HG03565 (cell line): ENCODE measurements at regions not wholly inside any gene's neighbourhood (a gene's known extent, or its start where the extent isn't known, plus 50 kb on each side); places are given as distances from the start of the nearest gene placed in this dataset.
"Not testable (repeated sequence)": the region's sequence is repeated elsewhere in the genome, so short reads cannot be mapped to it uniquely, and the experiment has no call there.

Experiments
- ATAC-seq: cut with Tn5 transposase; IDR thresholded peaks from one replicate; pipeline ENCODE4 v1.9.1; 2021; ENCODE audit warnings: mild to moderate bottlenecking, moderate library complexity; ENCODE audit not compliant: unreplicated experiment

DNA sequence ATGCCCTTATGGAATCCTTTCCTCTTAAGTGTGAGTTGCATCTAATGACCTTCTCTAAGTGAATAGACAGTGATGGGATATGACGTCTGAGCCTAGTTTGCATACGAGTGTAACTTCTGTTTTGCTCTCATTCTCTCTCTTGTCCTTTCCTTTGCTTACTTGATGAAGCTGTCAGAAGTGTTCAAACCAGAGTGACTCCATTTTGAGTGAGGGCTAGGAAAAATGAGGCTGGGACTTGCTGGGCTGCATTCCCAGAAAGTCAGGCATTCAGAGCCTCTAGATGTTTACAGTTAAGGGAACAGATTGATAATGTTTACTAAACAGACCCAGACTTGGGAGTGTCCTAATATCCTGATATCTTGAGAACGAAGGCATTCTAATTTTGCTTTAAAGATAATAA is 311.2 kb upstream of the SOX4 start:
- ATAC-seq = not testable (repeated sequence)

DNA sequence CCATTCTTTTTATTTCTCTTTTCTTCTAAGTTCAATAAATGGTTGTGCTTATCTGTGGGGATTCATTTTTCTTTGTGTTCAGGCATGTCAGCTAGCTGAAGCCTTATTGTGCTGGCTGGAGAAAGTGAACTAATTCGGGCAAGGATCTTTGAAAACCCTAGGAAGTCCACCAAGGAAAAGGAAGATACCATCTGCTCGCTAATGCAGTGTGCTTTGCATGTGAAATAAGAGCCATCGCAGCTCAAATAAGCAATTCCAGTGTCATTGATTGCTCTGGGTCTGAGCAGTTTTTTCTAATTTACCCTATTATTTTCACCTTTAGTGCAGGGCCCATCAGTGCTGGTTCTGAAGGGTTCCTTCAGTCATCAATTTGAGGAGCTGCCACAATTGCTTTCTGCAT is 309.4 kb upstream of the SOX4 start:
- ATAC-seq = no peak

DNA sequence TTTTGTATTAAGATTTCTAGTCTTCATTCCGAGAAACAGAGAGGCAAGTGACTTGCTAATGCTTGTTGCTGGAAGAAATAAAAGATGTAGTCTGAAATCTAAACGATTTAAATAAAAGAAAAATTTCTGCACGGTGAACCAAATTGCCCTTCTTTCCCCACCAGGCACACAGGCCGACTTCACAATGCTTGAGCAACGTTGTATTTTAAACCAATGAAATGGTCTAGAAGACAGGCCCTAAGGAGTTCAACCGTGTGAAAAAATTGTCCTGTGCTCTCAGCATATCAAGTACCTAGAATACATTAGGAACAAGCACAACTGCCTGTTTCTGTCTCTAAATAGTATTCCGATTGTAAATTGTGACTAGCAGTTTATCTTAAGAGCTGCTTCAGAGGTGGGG is 308.8 kb upstream of the SOX4 start:
- ATAC-seq = no peak

DNA sequence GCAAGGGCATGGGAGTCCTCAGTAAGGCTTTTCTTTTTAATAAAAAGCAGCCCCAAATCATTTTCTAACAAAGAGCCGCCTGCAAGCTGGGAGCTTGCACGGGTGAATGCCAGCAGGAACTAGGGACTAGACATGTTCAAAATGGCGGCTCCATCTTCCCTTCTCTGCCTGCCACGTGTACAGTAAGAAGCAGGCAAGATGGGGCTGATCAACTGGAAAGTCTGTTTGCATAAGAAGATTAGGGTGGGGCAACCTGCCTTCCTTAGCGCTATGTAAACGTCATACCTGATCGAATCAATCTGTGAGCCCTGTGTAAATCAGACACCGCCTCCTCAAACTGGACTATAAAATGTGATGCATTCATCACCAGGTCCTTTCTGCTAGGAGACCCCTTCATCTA is 299.4 kb upstream of the SOX4 start:
- no peak for ATAC-seq

DNA sequence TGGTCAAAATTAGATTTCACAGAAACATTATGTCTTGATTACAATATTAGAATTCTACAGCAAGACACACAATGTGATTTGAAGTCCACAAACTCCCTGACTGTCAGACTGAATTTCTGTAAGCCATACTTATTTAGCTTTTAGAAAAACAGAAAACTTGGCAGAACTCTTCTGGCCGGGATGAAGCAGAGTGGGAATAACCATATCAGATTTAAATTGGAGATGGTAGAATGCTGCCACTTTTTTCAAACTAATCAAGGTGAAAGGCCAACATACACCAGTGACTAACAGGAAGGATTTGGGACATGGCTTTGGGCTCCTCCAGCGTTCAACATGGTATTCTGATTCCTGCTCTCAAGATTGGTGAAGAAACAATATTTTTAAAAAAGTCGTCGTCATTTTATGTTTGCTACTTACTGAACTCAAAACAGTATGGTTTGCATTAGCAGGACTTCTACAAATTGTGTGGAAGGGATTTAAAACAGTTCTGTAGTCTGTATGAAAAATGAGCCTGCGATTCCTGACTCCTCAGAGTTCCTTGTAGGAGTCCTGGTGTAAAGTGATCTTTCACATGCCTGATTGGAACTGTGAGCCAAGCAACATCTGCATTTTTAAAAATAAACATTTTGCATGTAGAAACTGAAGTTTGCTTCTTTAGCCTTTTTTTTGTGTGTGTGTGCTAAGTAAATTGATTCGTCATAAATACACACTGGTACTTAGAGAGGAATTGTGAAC is 297.9 kb upstream of the SOX4 start:
- no peak for ATAC-seq

DNA sequence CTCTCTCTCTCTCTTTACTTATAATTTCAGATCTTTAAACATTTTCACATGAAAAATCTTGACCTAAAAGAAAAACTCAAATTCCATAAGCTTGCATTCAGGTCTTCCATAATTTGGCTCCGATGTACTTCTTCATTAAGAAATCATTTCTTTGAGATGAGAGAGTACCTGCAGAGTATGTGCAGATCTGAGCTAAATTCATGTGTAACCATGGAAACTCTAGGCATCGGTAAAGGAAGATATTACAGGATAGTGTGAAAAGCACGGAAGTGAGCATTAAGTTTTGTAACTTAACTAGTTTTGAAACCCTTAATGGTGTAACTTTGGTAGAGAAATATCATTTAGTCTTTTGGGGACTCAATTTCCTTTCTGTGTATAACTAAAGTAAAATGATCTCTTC is 295.9 kb upstream of the SOX4 start:
- ATAC-seq = no peak

DNA sequence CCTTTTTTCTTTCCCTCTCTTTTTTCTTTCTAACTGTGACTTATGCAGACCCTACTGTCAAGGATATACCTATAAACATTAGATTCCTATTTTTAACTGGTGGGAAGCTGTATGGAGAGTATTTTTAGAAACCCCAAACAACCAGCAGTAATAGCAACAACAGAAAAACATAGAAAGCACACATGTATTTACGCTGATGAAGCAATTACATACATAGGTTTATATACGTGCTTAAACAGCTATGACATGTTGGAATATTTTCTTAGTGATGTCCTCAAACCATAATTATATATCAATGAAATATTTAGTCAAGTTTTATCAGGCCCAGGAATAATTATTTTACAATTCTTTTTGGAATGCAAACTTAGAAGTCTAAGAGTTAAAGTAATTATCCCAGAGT is 294.3 kb upstream of the SOX4 start:
- ATAC-seq = no peak

DNA sequence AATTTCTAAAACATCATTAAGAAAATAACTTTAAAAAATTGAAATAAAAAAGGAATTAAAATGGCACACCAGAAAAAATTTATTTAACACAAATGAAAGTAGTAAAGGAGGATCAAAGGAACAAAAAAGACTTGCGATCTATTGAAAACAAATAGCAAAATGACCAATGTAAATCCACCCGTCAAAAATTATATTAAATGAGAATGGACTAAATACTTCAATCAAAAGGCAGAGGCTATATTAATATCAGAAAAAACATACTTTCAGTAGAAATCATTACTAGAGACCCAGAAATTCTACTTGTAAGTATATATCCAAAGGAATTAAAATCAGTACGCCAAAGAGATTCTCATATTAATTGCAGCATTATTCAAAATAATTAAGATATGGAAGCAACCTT is 293.1 kb upstream of the SOX4 start:
- ATAC-seq = no peak

DNA sequence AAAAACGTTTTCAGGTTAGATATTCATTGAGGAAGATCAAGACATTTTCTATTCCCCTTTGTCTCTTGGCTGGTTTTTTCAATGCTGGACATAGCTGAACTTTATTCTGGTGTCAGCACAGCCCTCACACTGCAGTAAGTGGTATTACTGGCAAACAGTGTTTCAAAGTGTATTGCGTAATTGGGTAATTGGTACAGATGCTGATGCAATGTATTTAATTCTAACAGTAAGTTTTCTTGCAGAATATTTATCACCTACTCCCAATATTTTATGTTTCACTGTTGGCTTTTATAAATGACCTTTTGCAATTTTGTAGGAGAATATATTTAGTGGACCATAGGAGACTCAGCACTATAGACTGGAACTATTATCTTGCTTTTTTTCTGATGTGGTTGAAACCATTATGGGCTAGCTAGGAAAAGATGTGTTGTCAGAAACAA is 287.6 kb upstream of the SOX4 start:
- ATAC-seq = no peak

DNA sequence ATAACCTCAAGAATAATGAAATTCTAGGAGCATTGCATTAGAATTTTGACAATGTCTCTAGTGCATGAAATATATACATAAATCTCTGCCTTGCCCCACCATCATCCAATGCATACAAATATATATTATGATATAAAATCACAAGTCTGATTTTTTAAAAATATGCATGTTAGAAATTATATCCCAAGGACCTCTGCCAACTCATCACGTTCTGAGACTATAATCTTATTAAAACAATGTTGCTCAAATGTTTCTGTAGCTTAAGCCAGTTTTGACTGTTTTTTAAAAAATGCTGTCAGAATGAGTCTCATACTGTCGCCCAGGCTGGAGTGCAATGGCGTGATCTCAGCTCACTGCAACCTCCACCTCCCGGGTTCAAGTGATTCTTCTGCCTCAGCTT is 287.0 kb upstream of the SOX4 start:
- ATAC-seq = no peak

DNA sequence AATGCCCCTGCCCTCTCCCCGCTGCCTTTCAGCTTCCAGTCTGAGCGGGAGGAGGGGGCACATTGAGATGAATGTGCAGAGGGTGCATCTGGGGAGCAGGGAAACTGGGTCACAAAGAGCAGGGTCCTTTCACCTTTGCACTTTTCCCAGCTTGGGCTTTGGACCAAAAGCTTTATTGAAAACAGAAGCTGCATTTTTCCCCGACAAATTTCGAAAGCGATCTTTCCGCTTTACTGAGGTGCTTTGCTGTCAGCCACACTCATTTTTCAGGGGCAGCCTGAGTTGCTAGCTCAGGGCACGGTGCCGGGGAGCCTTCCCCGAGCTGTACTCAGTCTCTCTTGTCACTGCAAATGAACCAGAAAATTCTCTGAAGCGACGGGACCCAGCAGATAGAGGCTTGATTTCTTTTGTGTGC is 283.7 kb upstream of the SOX4 start:
- no peak for ATAC-seq

DNA sequence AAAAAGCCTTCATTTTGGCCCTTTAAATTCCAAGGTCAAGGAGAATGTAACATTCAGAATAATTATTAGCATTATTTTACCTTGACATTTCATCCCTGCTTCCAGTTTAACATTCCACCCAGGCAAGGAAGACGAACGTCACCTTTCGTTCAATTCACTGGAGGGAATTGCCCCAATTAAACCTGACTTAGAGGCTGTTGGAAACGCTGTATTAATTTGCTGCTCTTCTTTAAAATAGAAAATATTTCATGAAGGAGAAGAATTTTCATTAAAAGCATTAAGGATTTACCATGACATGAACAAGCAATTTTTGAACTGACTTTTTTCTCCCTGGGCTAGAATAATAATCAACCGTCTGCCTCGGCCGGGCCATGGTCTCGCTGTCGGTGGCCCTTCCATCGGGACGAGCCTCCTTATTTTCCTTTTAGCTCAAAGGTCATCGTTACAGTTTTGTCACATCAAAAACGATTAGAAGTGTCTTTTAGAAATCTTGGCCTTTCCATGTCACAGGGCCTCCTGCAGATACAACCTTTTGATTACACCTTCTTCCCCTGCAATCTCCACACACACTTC is 282.9 kb upstream of the SOX4 start:
- ATAC-seq = no peak

DNA sequence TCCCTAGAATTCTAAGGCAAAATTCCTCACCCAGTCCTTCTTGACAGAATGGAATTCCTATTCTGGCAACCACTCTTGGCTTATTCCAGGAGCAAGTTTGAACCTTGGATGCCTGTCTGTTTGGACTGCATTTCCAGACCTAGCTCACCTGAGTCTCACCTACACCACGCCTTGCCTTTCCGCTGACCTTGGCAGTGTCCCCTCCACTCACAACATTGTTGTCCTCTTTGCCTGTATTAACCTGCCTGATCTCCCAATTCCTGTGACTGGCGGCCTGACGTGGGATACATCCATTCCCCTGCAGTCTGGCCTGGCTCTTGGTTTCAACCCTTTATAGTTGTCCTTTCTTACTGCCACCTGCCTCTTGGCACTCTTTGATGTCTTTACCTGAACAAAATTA is 281.4 kb upstream of the SOX4 start:
- ATAC-seq = no peak

DNA sequence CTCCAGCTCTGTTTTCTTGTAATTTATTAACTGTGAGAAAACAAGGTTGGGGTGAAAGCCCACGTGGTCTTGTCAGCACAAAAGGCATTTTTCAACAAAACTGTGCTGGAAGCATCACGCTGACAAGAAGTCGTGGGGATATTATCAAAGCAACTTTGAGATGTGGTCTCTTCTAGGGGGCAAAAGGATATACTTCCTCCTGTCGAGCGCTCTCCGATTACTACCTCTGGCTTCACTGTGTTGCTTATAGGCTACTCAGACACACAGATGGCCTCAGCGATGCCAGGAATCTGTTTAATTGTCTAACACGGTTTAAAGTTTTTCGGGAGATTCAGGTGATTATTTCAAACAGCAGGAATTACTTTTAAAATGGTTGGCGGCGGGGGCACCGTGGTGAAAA is 275.9 kb upstream of the SOX4 start:
- ATAC-seq = no peak

DNA sequence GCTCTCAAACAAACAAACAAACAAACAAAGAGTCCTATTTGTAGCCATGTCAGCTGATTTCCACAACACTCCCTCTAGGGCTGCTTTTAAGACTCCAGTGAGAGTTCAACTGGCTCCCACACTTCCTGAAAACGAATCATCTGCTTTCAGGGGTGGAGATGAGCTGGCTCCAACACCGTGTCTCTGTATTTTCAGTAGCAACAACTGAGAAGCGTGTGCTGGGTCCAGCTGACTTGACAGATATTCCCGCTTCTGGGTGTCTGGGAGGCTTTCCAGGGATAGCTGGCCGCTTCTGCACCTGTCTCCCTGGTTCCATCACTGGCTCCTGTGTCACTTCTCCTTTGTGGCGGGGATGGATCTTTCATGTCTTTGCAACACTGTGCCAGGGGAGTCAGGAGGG is 272.5 kb upstream of the SOX4 start:
- ATAC-seq = no peak

DNA sequence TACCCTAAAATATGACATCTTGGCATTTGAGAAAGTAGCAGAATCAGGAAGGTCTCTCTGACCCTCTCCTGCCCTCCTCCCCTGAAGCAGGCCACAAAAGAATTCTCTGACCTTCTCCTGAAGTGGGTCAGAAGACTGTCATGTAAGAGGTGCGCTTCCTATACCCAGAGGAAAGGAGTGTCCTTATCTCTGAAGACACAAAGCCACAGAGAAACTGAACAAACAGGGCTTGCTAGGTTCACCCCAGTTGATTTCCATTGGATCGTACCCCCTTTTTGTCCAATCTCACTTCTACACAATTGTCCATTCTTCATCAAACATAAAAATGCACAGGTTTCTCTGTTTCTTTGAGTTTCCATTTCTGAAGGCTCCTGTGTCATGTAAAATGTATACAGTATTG is 272.0 kb upstream of the SOX4 start:
- ATAC-seq = no peak

DNA sequence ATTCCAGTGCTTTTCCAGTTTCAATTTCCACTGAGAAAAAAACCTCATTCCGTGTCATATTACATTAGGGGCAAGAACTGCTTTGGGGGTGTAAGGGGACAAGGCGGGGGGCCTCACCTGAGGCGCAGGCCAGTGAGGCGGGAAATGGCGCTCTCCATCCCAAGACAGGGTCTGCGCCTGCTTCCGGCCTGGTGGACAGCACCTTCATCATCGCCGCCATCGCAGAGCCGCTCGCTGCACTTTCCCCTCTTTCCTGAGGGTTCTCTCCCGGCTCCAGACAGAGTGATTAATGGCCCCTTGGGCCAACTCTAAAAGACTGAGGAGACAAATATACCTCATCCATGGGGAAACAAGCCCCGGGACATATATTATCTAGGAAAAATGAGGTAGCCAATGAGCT is 270.0 kb upstream of the SOX4 start:
- ATAC-seq = no peak

DNA sequence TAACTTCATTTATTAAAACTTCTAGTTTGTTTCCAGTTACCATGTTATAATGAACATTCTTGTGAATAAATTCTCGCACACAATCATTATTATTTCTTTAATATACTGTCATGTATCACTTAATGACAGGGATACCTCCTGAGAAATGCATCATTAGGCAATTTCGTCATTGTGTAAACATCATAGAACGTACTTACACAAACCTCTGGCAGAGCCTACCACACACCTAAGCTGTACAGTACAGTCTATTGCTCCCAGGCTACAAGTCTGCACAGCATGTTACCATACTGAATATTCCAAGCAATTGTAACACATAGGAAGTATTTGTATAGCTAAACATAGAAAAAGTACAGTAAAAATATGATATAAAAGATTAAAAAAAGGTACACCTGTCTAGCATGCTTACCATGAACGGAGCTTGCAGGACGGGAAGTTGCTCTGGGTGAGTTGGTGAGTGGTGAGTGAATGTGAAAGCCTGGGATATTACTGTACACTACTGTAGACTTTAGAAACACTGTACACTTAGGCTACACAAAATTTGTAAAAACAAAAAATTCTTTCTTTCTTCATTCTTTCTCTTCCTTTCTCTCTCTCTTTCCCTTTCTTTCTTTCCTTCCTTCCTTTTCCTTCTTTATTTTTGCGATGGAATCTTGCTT is 268.2 kb upstream of the SOX4 start:
- no peak for ATAC-seq

DNA sequence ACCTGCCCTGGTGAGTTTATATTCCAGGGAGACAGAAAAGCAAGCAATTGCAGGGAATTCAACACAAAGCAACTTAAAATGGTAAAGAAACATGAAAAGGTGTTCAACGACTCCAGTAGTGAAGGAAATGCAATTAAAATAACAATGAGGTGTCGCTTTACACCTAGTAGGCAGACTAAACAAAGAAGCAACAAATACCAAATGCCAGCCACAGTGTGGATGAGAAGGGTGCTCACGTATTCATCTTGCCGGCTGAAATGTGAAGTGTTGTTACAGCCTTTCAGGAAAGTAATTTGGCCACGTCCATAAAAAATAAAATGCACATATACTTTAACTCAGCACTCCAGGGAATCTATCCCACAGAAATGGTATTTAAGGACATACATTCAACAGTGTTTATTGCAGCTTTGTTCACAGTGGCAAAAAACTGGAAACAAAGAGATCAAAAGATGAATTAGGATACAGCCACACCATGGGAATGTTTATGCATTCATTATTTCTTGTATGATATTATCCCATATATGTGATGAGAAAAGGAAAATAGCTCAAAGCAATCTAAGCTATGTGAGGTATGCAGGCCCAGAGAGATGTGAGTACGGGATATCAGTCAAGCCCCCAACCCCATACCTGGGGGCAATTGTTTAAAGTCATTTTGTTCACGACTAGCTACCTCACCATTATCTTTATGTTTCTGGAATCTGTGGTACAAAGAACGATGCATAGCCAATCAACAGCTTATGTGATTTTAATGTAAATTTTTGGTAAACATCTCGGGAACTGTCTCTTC is 266.0 kb upstream of the SOX4 start:
- ATAC-seq = no peak

DNA sequence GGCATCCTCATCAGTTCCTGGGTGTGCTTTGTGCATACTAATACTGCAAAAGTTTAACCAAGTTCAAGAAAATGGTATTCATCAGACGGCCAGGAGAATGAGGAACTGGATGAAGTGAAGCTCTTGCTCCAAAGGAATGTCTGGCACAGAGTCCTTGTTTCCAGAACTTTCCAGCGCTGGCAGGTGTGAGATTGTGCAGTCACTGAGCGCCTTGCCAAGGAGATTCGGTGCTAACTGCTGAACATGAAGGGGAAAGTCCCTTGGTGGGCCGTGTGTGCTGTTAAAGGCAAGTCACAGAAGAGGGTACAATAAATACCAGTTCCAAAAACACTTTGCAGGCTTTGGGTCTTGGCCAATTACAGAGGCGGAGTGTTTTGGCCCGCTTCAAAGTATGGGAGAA is 262.3 kb upstream of the SOX4 start:
- no peak for ATAC-seq

DNA sequence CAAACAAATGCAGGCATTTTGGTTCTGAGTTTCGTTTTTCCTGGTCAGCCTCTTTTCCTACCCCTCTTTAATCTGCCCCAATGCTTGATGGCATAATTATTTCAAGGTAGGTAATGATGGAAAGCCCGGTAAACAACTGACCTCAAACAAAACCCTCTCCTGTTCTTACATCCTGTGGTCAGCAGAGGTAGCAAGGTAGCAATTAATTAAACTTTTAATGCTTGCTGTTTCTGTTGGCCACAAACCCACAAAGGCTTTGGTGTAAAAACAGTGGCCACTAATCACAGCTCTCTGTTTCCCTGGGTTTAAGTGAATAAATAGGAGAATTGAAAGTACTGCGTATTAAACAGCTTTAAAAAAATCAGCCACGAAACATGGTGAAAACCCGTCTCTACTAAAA is 261.5 kb upstream of the SOX4 start:
- no peak for ATAC-seq

DNA sequence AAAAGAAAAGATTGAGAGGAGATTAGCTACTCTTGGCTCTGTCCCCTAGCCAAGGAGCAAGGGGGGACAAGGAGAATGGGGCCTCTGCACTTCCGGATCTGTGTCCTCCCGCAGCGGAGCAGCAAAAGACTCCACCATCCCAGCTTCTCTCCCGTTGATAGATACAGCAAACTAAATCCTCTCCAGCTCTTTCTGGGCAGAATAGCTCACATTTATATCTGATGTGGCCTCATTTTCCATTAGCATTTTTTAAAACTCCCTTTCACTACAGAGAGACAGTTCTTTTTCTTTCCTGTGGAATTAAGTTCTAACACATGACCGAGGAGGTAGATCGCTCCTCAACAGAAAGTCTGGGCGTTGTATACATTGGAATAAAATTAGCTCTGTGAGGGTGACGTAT is 260.9 kb upstream of the SOX4 start:
- no peak for ATAC-seq
